NK-92 treated with Interleukin-12 subunit alpha and Interleukin-12 subunit beta, amount 100 ng/mL, for 24 hours (cell line): ENCODE measurements at regions not wholly inside any gene's neighbourhood (a gene's known extent, or its start where the extent isn't known, plus 50 kb on each side); places are given as distances from the start of the nearest gene placed in this dataset.

Experiments used
- DNase-seq: peaks from one replicate; lab custom pipeline; 2025; lab: John Stamatoyannopoulos, UW

DNA sequence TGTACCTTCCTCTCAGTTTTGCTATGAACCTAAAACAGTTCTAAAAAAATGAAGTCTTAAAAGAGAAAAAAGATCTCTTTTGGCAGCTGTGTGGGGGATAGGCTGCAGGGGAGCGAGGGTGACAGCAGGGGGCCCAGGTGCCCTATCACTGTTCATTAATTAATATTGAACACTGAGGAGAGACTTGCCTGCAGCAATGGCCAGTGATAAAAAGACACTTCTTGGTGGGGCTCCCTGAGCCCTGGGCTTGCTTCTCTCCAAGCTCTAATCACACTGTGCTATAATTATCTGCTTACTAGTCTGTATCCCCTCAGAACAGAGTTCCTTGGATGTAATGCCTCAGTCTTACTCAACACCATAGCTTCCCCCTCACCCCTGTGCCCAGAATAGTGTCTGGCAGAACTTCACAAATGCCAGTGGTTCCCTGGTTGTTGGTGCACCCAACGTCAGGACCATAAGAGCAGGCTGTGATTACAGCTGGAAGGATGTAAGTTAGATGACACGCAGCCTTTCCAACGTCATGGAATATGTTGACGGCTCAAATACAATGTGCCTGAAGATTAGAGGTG is 52.0 kb upstream of the IRX6 start:
- DNase-seq, result no peak

DNA sequence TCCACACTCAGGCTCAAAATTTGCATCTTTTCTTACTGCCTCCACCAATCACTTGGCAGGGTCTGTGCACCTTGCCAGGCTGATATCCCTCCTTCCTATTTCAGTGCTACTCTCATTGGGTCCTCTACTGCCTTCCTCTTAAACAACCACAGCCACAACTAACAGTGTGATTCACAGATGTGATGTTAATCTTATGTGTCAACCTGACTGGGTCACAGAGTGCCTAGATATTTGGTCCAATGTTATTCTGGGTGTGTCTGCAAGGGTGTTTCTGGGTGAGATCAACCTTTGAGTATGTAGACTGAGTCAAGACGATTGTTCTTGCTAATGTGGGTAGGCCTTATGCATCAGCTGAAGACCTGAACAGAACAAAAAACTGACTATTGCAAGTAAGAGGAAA is 51.3 kb upstream of the IRX6 start:
- DNase-seq, result no peak

DNA sequence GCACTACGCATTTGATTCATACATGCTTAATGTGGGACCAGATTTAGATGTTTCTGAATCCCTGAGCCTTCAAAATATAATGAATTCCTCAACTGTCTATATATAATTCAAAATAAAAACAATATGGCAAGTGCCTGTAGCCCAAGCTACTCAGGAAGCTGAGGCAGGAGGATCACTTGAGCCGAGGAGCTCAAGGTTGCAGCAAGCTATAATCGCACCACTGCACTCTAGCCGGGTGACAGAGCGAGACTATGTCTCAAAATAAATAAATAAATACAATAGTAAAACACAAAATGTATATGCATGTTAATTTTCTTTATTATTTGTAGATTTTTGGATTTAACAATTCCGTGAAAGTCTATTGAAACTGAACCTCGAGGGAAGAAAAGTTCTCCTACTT is 50.6 kb upstream of the IRX6 start:
- DNase-seq, result no peak

DNA sequence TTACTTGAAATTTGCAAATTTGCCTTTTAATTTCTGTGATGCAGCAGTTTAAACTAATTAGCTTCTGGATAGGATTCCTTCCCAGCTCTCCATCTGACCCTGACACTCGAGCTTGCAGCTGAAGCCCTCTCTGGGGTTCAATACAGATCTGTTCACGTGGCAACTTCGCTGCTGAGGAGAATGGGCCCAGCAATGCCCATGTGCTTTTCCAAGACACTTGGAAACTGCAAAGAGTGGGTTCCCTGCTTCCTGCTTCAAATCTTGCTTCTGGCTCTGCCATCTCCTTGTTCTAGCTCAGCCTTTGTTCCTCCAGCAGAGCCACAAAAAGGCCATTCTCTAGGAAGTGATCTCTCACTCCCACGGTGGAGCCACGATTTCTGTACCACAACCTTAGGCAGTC is 50.0 kb upstream of the IRX6 start:
- no peak for DNase-seq
